H9 (cell line): ENCODE measurements at regions not wholly inside any gene's neighbourhood (a gene's known extent, or its start where the extent isn't known, plus 50 kb on each side); places are given as distances from the start of the nearest gene placed in this dataset.

Source experiments
- DNase-seq: peaks from one replicate; pipeline ENCODE4 v3.0.0-alpha.2; 2017
- H2AFZ ChIP-seq: one replicate; pipeline ENCODE4 v1.6.1; 2013; ENCODE audit warnings: mild to moderate bottlenecking, low read length, control low read depth, moderate library complexity
- H2AK5ac ChIP-seq: 2 replicates; pipeline ENCODE4 v1.6.1; 2013; ENCODE audit warnings: low read length, control low read depth, mixed read lengths; ENCODE audit not compliant: insufficient read length
- H2BK120ac ChIP-seq: one replicate; pipeline ENCODE4 v1.6.1; 2013; ENCODE audit warnings: low read depth, mild to moderate bottlenecking, low read length, control low read depth, inconsistent platforms; ENCODE audit not compliant: poor library complexity, severe bottlenecking
- H2BK12ac ChIP-seq: 2 replicates; pipeline ENCODE4 v1.6.1; 2013; ENCODE audit warnings: low read length, control low read depth, mixed read lengths, low read depth; ENCODE audit not compliant: insufficient read length
- H2BK15ac ChIP-seq: 2 replicates; pipeline ENCODE4 v1.6.1; 2013; ENCODE audit warnings: low read depth, low read length, control low read depth
- H2BK20ac ChIP-seq: one replicate; pipeline ENCODE4 v1.6.1; 2013; ENCODE audit warnings: low read depth, mild to moderate bottlenecking, low read length, control low read depth, inconsistent platforms; ENCODE audit not compliant: poor library complexity, severe bottlenecking
- H2BK5ac ChIP-seq: 2 replicates; pipeline ENCODE4 v1.6.1; 2013; ENCODE audit warnings: low read length, control low read depth, mixed read lengths; ENCODE audit not compliant: insufficient read length
- H3K14ac ChIP-seq: 2 replicates; pipeline ENCODE4 v1.6.1; 2013; ENCODE audit warnings: low read length, control low read depth; ENCODE audit not compliant: insufficient read depth
- H3K18ac ChIP-seq: 2 replicates; pipeline ENCODE4 v1.6.1; 2013; ENCODE audit warnings: low read depth, mild to moderate bottlenecking, mixed read lengths, low read length, control low read depth; ENCODE audit not compliant: insufficient read length
- H3K23ac ChIP-seq: 2 replicates; pipeline ENCODE4 v1.6.1; 2013; ENCODE audit warnings: low read length, control low read depth, mixed read lengths, low read depth; ENCODE audit not compliant: insufficient read length
- H3K23me2 ChIP-seq: 2 replicates; pipeline ENCODE4 v1.6.1; 2013; ENCODE audit warnings: low read depth, mild to moderate bottlenecking, mixed read lengths, low read length, control low read depth; ENCODE audit not compliant: insufficient read length, poor library complexity, severe bottlenecking
- H3K27ac ChIP-seq: 2 replicates; pipeline ENCODE4 v1.5.1; 2013; ENCODE audit warnings: low read length, control low read depth, mixed read lengths, low read depth; ENCODE audit not compliant: insufficient read length
- H3K27me3 ChIP-seq: 2 replicates; pipeline ENCODE4 v1.6.1; 2013; ENCODE audit warnings: low read length, control low read depth, inconsistent platforms; ENCODE audit not compliant: insufficient read depth
- H3K4ac ChIP-seq: 2 replicates; pipeline ENCODE4 v1.6.1; 2013; ENCODE audit warnings: low read depth, mild to moderate bottlenecking, control low read depth, inconsistent platforms, low read length, moderate library complexity
- H3K4me1 ChIP-seq: 2 replicates; pipeline ENCODE4 v1.6.1; 2013; ENCODE audit warnings: low read length, control low read depth, inconsistent platforms; ENCODE audit not compliant: insufficient read depth
- H3K4me2 ChIP-seq: 2 replicates; pipeline ENCODE4 v1.6.1; 2013; ENCODE audit warnings: low read length, control low read depth, mixed read lengths; ENCODE audit not compliant: insufficient read length, insufficient read depth
- H3K56ac ChIP-seq: 2 replicates; pipeline ENCODE4 v1.6.1; 2013; ENCODE audit warnings: low read depth, mild to moderate bottlenecking, mixed read lengths, low read length, control low read depth; ENCODE audit not compliant: insufficient read length
- H3K79me1 ChIP-seq: 2 replicates; pipeline ENCODE4 v1.6.1; 2013; ENCODE audit warnings: low read depth, mild to moderate bottlenecking, moderate library complexity, low read length, control low read depth, inconsistent platforms; ENCODE audit not compliant: insufficient read depth, poor library complexity, severe bottlenecking
- H3K79me2 ChIP-seq: 2 replicates; pipeline ENCODE4 v1.6.1; 2013; ENCODE audit warnings: low read length, control low read depth, inconsistent platforms; ENCODE audit not compliant: insufficient read depth
- H3K9ac ChIP-seq: 2 replicates; pipeline ENCODE4 v1.6.1; 2013; ENCODE audit warnings: low read length, control low read depth, mixed read lengths; ENCODE audit not compliant: insufficient read length; ENCODE audit errors: extremely low read depth
- H3K9me3 ChIP-seq: one replicate; pipeline ENCODE4 v1.6.1; 2013; ENCODE audit warnings: low read depth, low read length, inconsistent platforms; ENCODE audit not compliant: control insufficient read depth
- H3T11ph ChIP-seq: one replicate; pipeline ENCODE4 v1.6.1; 2013; ENCODE audit warnings: mild to moderate bottlenecking, low read length, control low read depth, inconsistent platforms
- H4K20me1 ChIP-seq: one replicate; pipeline ENCODE4 v1.6.1; 2013; ENCODE audit not compliant: control insufficient read depth, insufficient read length, insufficient read depth
- H4K5ac ChIP-seq: 2 replicates; pipeline ENCODE4 v1.6.1; 2013; ENCODE audit warnings: low read depth, mild to moderate bottlenecking, mixed read lengths, low read length, control low read depth; ENCODE audit not compliant: insufficient read length
- H4K8ac ChIP-seq: replicated peaks from 2 replicates; pipeline ENCODE4 v1.6.1; 2013; ENCODE audit warnings: low read length, control low read depth, mixed read lengths, low read depth; ENCODE audit not compliant: insufficient read length
- H4K91ac ChIP-seq: 2 replicates; pipeline ENCODE4 v1.6.1; 2013; ENCODE audit warnings: low read depth, mild to moderate bottlenecking, moderate library complexity, mixed read lengths, low read length, control low read depth; ENCODE audit not compliant: insufficient read length
- H3K27ac Mint-ChIP-seq, 3 experiments: 2 replicates in 2 of 3; 3 replicates in 1 of 3; pipeline ENCODE4 v1.8.0; 2020 to 2021; ENCODE audit warnings: mixed read lengths in 3 of 3, mild to moderate bottlenecking in 1 of 3, moderate library complexity in 1 of 3
- H3K27me3 Mint-ChIP-seq: 2 replicates; pipeline ENCODE4 v1.8.0; 2021; ENCODE audit warnings: low read depth, mild to moderate bottlenecking, moderate library complexity, mixed read lengths
- H3K36me3 Mint-ChIP-seq, 3 experiments: 2 replicates in 2 of 3; 3 replicates in 1 of 3; pipeline ENCODE4 v1.8.0; 2020 to 2021; ENCODE audit warnings: low read depth in 3 of 3, mixed read lengths in 3 of 3; ENCODE audit not compliant: insufficient read depth in 1 of 3
- H3K4me1 Mint-ChIP-seq, 2 experiments: 2 replicates each; pipeline ENCODE4 v1.8.0; 2020; ENCODE audit warnings: mixed read lengths in 2 of 2
- H3K4me3 Mint-ChIP-seq, 2 experiments: 2 replicates in 1 of 2; 3 replicates in 1 of 2; pipeline ENCODE4 v1.8.0; 2020 to 2021; ENCODE audit warnings: mild to moderate bottlenecking in 2 of 2, mixed read lengths in 2 of 2, moderate library complexity in 1 of 2
- H3K9me3 Mint-ChIP-seq, 2 experiments: 2 replicates in 1 of 2; 3 replicates in 1 of 2; pipeline ENCODE4 v1.8.0; 2020; ENCODE audit warnings: mild to moderate bottlenecking in 2 of 2, mixed read lengths in 2 of 2, moderate library complexity in 1 of 2
- WGBS: extraction: QIAGEN DNeasy Blood & Tissue Kit; methylation state at CpG from one replicate; pipeline ENCODE4 v1.1.7; 2013; ENCODE audit warnings: missing lambda C conversion rate, low lambda C conversion rate, mixed read lengths; ENCODE audit not compliant: insufficient read length; ENCODE audit errors: extremely low coverage; 5-methylcytosine and 5-hydroxymethylcytosine counted together
- TF ChIP-seq, protein P1 (sequence below): fragments of 200-600 bp; sonication (generic); conservative IDR thresholded peaks from 3 replicates; pipeline ENCODE4 v1.8.0; 2021; ENCODE audit warnings: antibody characterized with exemption, mild to moderate bottlenecking

DNA sequence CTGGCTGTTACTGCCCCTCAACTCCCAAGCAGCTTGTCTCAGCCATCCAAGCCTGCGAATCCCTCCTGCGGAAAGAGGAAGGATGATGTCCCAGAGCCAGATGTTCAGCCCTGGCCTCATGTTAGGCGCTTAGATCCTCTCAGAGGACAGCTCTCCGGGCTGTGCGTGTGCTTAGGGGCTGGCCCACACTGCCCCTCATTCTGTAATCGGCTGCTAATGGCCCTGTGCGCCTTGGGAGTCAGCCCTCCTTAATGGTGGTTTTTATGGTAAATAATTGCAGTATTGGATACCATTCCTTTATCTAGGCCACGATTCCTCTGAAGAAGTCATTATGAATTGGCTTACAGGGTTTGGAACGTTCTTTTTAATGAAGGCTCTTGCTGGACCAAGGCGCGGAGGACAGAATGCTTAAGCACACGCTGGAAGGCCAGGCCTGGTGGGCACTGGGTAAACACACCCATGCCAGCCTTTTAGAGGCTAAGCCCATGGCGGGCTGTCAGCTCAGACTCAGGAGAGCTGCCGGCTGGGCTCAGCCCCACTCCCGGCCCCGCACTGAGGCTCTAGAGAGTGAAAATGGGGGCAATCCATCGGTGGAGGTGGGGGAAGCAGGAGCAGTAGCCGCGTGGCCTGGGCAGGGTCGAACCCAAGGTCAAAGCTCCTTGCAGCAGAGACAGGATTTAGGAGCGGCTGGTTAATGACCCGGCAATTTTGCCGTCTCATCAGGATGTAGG lies 1157.5 kb downstream of the BRD1 start:
- H3K36me3 Mint-ChIP-seq, result peaks cover 22 to 25% (median 23%) of the 10 kb centered on the region in 3 experiments
- H3K4me1 ChIP-seq, result no peaks in the 10 kb centered on the region
- H4K8ac ChIP-seq, result no peak overlapping the region
- H3K27me3 ChIP-seq, result no peaks in the 10 kb centered on the region
- H3K56ac ChIP-seq, result no peak overlapping the region
- H4K20me1 ChIP-seq, result no peaks in the 10 kb centered on the region
- H2BK5ac ChIP-seq, result no peak overlapping the region
- H2AFZ ChIP-seq, result no peak overlapping the region
- H3K4me2 ChIP-seq, result no peak overlapping the region
- H3K4me3 Mint-ChIP-seq, result no peak overlapping the region
- H2BK20ac ChIP-seq, result no peak overlapping the region
- WGBS, result no CpG with 5 or more reads among the region's 23 CpGs
- H3K4ac ChIP-seq, result no peak overlapping the region
- H4K5ac ChIP-seq, result no peak overlapping the region
- H3K79me2 ChIP-seq, result no peaks in the 10 kb centered on the region
- peak overlapping the region in 1 of 3 experiments; percentile 76; a peak in 2 of 7 replicates for H3K27ac Mint-ChIP-seq
- no peak overlapping the region for H3T11ph ChIP-seq
- peaks cover 15% of the 10 kb centered on the region in 2 experiments for H3K9me3 Mint-ChIP-seq
- H3K23ac ChIP-seq, result no peak overlapping the region
- peaks cover 9% of the 10 kb centered on the region for H3K9me3 ChIP-seq
- no peaks in the 10 kb centered on the region for H3K23me2 ChIP-seq
- TF ChIP-seq, protein P1, sequence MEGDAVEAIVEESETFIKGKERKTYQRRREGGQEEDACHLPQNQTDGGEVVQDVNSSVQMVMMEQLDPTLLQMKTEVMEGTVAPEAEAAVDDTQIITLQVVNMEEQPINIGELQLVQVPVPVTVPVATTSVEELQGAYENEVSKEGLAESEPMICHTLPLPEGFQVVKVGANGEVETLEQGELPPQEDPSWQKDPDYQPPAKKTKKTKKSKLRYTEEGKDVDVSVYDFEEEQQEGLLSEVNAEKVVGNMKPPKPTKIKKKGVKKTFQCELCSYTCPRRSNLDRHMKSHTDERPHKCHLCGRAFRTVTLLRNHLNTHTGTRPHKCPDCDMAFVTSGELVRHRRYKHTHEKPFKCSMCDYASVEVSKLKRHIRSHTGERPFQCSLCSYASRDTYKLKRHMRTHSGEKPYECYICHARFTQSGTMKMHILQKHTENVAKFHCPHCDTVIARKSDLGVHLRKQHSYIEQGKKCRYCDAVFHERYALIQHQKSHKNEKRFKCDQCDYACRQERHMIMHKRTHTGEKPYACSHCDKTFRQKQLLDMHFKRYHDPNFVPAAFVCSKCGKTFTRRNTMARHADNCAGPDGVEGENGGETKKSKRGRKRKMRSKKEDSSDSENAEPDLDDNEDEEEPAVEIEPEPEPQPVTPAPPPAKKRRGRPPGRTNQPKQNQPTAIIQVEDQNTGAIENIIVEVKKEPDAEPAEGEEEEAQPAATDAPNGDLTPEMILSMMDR, result no peak
- H3K9ac ChIP-seq, result no peak overlapping the region
- no peak overlapping the region for H3K18ac ChIP-seq
- no peak overlapping the region for H2BK12ac ChIP-seq
- no peaks in the 10 kb centered on the region for H3K79me1 ChIP-seq
- H2AK5ac ChIP-seq, result no peak overlapping the region
- no peak overlapping the region for H3K14ac ChIP-seq
- peaks cover 3 to 7% of the 10 kb centered on the region in 2 experiments; a peak in 3 of 4 replicates for H3K4me1 Mint-ChIP-seq
- H4K91ac ChIP-seq, result no peak overlapping the region
- H2BK15ac ChIP-seq, result no peak overlapping the region
- no peak overlapping the region for H2BK120ac ChIP-seq
- no peaks in the 10 kb centered on the region; the same call in 1 of the 2 replicates for H3K27me3 Mint-ChIP-seq
- no peak for DNase-seq
- no peak overlapping the region for H3K27ac ChIP-seq
